ENCODE measurements at regions not wholly inside any gene's neighbourhood (a gene's known extent, or its start where the extent isn't known, plus 50 kb on each side); places are given as distances from the start of the nearest gene placed in this dataset.

DNA sequence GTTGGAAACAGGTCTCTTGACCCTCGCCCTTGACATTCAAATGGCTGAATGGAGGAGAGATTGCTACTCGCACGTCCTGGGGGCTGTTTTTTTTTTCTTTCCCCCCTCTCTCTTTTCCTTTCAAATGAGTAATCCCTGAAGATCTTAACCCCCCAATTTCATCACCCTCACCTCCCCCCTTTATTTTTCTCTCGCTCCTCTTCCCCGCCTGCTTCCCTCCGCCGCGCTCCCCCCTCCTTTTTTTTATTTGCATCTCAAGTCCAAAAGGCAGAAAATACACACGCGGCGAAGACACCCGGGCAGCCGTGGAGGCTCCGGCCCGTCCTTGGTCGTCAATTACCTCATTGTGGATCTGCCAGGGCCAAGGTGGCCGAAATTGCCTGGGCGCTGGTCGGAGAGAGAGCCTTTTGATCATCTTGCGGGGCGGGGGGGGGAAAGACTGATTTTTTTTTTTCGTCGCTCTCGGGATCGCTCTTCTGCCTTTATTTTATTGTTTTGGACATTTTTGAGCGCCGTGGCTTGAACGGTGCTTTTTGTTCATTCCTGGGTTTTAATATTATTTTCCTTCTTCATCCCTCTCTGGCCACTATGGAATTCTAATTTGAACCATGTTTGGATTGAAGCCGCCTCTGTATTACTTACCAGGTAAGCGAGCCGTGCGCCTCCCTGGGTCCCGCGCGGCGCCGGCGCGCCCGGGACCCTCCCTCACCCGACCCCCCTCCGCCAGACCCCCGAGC lies 57.2 kb upstream of the GSE1 start:
- peak overlapping the region; percentile 89 for H3K4ac ChIP-seq (ENCODE audit: low read depth, low read length)
- H4K5ac ChIP-seq (ENCODE audit: low read length) = no peak overlapping the region
- H3K4me2 ChIP-seq (ENCODE audit: low read length) = peak overlapping the region; percentile 97
- peak overlapping the region; percentile 90 for H3K9ac ChIP-seq (ENCODE audit: low read length)
- H2BK5ac ChIP-seq (ENCODE audit: low read length) = peak overlapping the region; percentile 77
- no peaks in the 10 kb centered on the region for H3K36me3 ChIP-seq (ENCODE audit: control insufficient read depth, insufficient read depth, low read length)
- H3K23ac ChIP-seq (ENCODE audit: low read length) = no peak overlapping the region
- H3K27me3 ChIP-seq (ENCODE audit: insufficient read depth, low read length, poor library complexity) = no peaks in the 10 kb centered on the region
- peak overlapping the region; percentile 84 for H3K56ac ChIP-seq (ENCODE audit: low read length)
- H3K4me1 ChIP-seq (ENCODE audit: control insufficient read depth, low read depth, low read length) = peaks cover 9% of the 10 kb centered on the region
- H3K4me3 ChIP-seq (ENCODE audit: low read length) = peak overlapping the region; percentile 75
- no peak for DNase-seq
- H2BK120ac ChIP-seq (ENCODE audit: low read depth, low read length) = peak overlapping the region; percentile 91
- peaks cover 8% of the 10 kb centered on the region for H3K79me1 ChIP-seq (ENCODE audit: low read length)
- H2AK5ac ChIP-seq (ENCODE audit: low read length) = no peak overlapping the region
- peaks cover 29% of the 10 kb centered on the region for H3K79me2 ChIP-seq (ENCODE audit: control insufficient read depth, insufficient read depth, low read length)
- H3K18ac ChIP-seq (ENCODE audit: low read length) = peak overlapping the region; percentile 97
- peak overlapping the region; percentile 86 for H3K27ac ChIP-seq (ENCODE audit: low read depth, low read length)
- H4K8ac ChIP-seq (ENCODE audit: low read depth, low read length) = no peak overlapping the region
- H2BK15ac ChIP-seq (replicated peaks; ENCODE audit: low read depth) = peak overlapping the region; percentile 39
- no CpG with 5 or more reads among the region's 43 CpGs for WGBS (ENCODE audit: extremely low coverage, insufficient coverage, low lambda C conversion rate)

GRCh38 chr16:85556456-85557082 lies 56.6 kb upstream of the GSE1 start:
- peak overlapping the region; percentile 89 for H3K4ac ChIP-seq (ENCODE audit: low read depth, low read length)
- H3K36me3 ChIP-seq (ENCODE audit: control insufficient read depth, insufficient read depth, low read length) = no peaks in the 10 kb centered on the region
- H3K27me3 ChIP-seq (ENCODE audit: insufficient read depth, low read length, poor library complexity) = no peaks in the 10 kb centered on the region
- H3K4me3 ChIP-seq (ENCODE audit: low read length) = peak overlapping the region; percentile 75
- H3K79me1 ChIP-seq (ENCODE audit: low read length) = peaks cover 12% of the 10 kb centered on the region
- peaks cover 12% of the 10 kb centered on the region for H3K4me1 ChIP-seq (ENCODE audit: control insufficient read depth, low read depth, low read length)
- peak overlapping the region; percentile 86 for H3K27ac ChIP-seq (ENCODE audit: low read depth, low read length)
- peak overlapping the region; percentile 97 for H3K4me2 ChIP-seq (ENCODE audit: low read length)
- no peak overlapping the region for H4K5ac ChIP-seq (ENCODE audit: low read length)
- H2BK120ac ChIP-seq (ENCODE audit: low read depth, low read length) = peak overlapping the region; percentile 91
- peaks cover 36% of the 10 kb centered on the region for H3K79me2 ChIP-seq (ENCODE audit: control insufficient read depth, insufficient read depth, low read length)
- peak overlapping the region; percentile 90 for H3K9ac ChIP-seq (ENCODE audit: low read length)
- peak overlapping the region; percentile 97 for H3K18ac ChIP-seq (ENCODE audit: low read length)
- peak overlapping the region; percentile 84 for H3K56ac ChIP-seq (ENCODE audit: low read length)
- H2BK5ac ChIP-seq (ENCODE audit: low read length) = no peak overlapping the region
- H4K8ac ChIP-seq (ENCODE audit: low read depth, low read length) = no peak overlapping the region
- no peak overlapping the region for H2AK5ac ChIP-seq (ENCODE audit: low read length)
- no peak overlapping the region for H2BK15ac ChIP-seq (replicated peaks; ENCODE audit: low read depth)
- no CpG with 5 or more reads among the region's 65 CpGs for WGBS (ENCODE audit: extremely low coverage, insufficient coverage, low lambda C conversion rate)
- no peak overlapping the region for H3K23ac ChIP-seq (ENCODE audit: low read length)
- DNase-seq = peak; percentile 84

- no peaks in the 10 kb centered on the region for H3K36me3 ChIP-seq (ENCODE audit: control insufficient read depth, insufficient read depth, low read length)
- peak overlapping the region; percentile 34 for H3K4me3 ChIP-seq (ENCODE audit: low read length)
- H4K8ac ChIP-seq (ENCODE audit: low read depth, low read length) = no peak overlapping the region
- H3K4me1 ChIP-seq (ENCODE audit: control insufficient read depth, low read depth, low read length) = peaks cover 17% of the 10 kb centered on the region
- peak overlapping the region; percentile 95 for H3K4me2 ChIP-seq (ENCODE audit: low read length)
- no peak for DNase-seq
- H3K27me3 ChIP-seq (ENCODE audit: insufficient read depth, low read length, poor library complexity) = no peaks in the 10 kb centered on the region
- no peak overlapping the region for H3K27ac ChIP-seq (ENCODE audit: low read depth, low read length)
- H3K18ac ChIP-seq (ENCODE audit: low read length) = peak overlapping the region; percentile 97
- no peak overlapping the region for H2BK15ac ChIP-seq (replicated peaks; ENCODE audit: low read depth)
- no peak overlapping the region for H3K23ac ChIP-seq (ENCODE audit: low read length)
- H2AK5ac ChIP-seq (ENCODE audit: low read length) = no peak overlapping the region
- no peak overlapping the region for H4K5ac ChIP-seq (ENCODE audit: low read length)
- peak overlapping the region; percentile 84 for H3K56ac ChIP-seq (ENCODE audit: low read length)
- WGBS (ENCODE audit: extremely low coverage, insufficient coverage, low lambda C conversion rate) = no CpG with 5 or more reads among the region's 22 CpGs
- peak overlapping the region; percentile 41 for H2BK5ac ChIP-seq (ENCODE audit: low read length)
- H3K9ac ChIP-seq (ENCODE audit: low read length) = peak overlapping the region; percentile 67
- no peak overlapping the region for H2BK120ac ChIP-seq (ENCODE audit: low read depth, low read length)
- peaks cover 16% of the 10 kb centered on the region for H3K79me1 ChIP-seq (ENCODE audit: low read length)
- H3K79me2 ChIP-seq (ENCODE audit: control insufficient read depth, insufficient read depth, low read length) = peaks cover 42% of the 10 kb centered on the region
- H3K4ac ChIP-seq (ENCODE audit: low read depth, low read length) = peak overlapping the region; percentile 89
Measured at GRCh38 chr16:85557083-85557970, 55.8 kb upstream of the GSE1 start.

- Histone ChIP-seq H3K79me1 (ENCODE audit: low read length) (peaks cover 23% of the 10 kb centered on the region), H4K8ac (ENCODE audit: low read depth, low read length) (no peak overlapping the region), H3K27me3 (ENCODE audit: insufficient read depth, low read length, poor library complexity) (no peaks in the 10 kb centered on the region), H3K18ac (ENCODE audit: low read length) (no peak overlapping the region), H2BK120ac (ENCODE audit: low read depth, low read length) (no peak overlapping the region), H3K27ac (ENCODE audit: low read depth, low read length) (no peak overlapping the region), H4K5ac (ENCODE audit: low read length) (no peak overlapping the region), H2BK5ac (ENCODE audit: low read length) (no peak overlapping the region), H3K23ac (ENCODE audit: low read length) (no peak overlapping the region), H2BK15ac (replicated peaks; ENCODE audit: low read depth) (no peak overlapping the region), H3K4ac (ENCODE audit: low read depth, low read length) (no peak overlapping the region), H3K4me2 (ENCODE audit: low read length) (peak overlapping the region; percentile 95), H3K4me3 (ENCODE audit: low read length) (peak overlapping the region; percentile 26), H3K36me3 (ENCODE audit: control insufficient read depth, insufficient read depth, low read length) (no peaks in the 10 kb centered on the region), H2AK5ac (ENCODE audit: low read length) (no peak overlapping the region), H3K56ac (ENCODE audit: low read length) (peak overlapping the region; percentile 49), H3K4me1 (ENCODE audit: control insufficient read depth, low read depth, low read length) (peaks cover 22% of the 10 kb centered on the region), H3K79me2 (ENCODE audit: control insufficient read depth, insufficient read depth, low read length) (peaks cover 48% of the 10 kb centered on the region), H3K9ac (ENCODE audit: low read length) (peak overlapping the region; percentile 65)
- DNase-seq = peak; percentile 59
- no CpG with 5 or more reads among the region's 13 CpGs for WGBS (ENCODE audit: extremely low coverage, insufficient coverage, low lambda C conversion rate)
Measured at GRCh38 chr16:85557971-85558657, 55.0 kb upstream of the GSE1 start.

GRCh38 chr16:85560932-85561247 lies 52.2 kb upstream of the GSE1 start:
- H3K9ac ChIP-seq (ENCODE audit: low read length) = no peak overlapping the region
- no peak overlapping the region for H2BK15ac ChIP-seq (replicated peaks; ENCODE audit: low read depth)
- peak overlapping the region; percentile 97 for H3K23ac ChIP-seq (ENCODE audit: low read length)
- no peaks in the 10 kb centered on the region for H3K27me3 ChIP-seq (ENCODE audit: insufficient read depth, low read length, poor library complexity)
- H3K27ac ChIP-seq (ENCODE audit: low read depth, low read length) = no peak overlapping the region
- WGBS (ENCODE audit: extremely low coverage, insufficient coverage, low lambda C conversion rate) = no CpG with 5 or more reads among the region's 7 CpGs
- no peak overlapping the region for H3K4me3 ChIP-seq (ENCODE audit: low read length)
- peaks cover 69% of the 10 kb centered on the region for H3K79me2 ChIP-seq (ENCODE audit: control insufficient read depth, insufficient read depth, low read length)
- H3K4me1 ChIP-seq (ENCODE audit: control insufficient read depth, low read depth, low read length) = peaks cover 26% of the 10 kb centered on the region
- H3K36me3 ChIP-seq (ENCODE audit: control insufficient read depth, insufficient read depth, low read length) = no peaks in the 10 kb centered on the region
- no peak overlapping the region for H4K5ac ChIP-seq (ENCODE audit: low read length)
- H3K56ac ChIP-seq (ENCODE audit: low read length) = no peak overlapping the region
- H2AK5ac ChIP-seq (ENCODE audit: low read length) = no peak overlapping the region
- no peak overlapping the region for H2BK120ac ChIP-seq (ENCODE audit: low read depth, low read length)
- no peak overlapping the region for H3K18ac ChIP-seq (ENCODE audit: low read length)
- H3K4ac ChIP-seq (ENCODE audit: low read depth, low read length) = no peak overlapping the region
- no peak overlapping the region for H4K8ac ChIP-seq (ENCODE audit: low read depth, low read length)
- H3K4me2 ChIP-seq (ENCODE audit: low read length) = no peak overlapping the region
- H3K79me1 ChIP-seq (ENCODE audit: low read length) = peaks cover 38% of the 10 kb centered on the region
- no peak for DNase-seq
- H2BK5ac ChIP-seq (ENCODE audit: low read length) = no peak overlapping the region

Data from mesendoderm (in vitro differentiated cells).